Left colon (tissue), 2 donors: ENCODE measurements at regions not wholly inside any gene's neighbourhood (a gene's known extent, or its start where the extent isn't known, plus 50 kb on each side); places are given as distances from the start of the nearest gene placed in this dataset.

ENCODE experiments used
- ATAC-seq: fragments of 200-7000 bp; cut with Tn5 transposase; one replicate; pipeline ENCODE4 v1.9.1; 2020; ENCODE audit warnings: mild to moderate bottlenecking, moderate library complexity
- DNase-seq, 2 donors: peaks; one replicate each; pipeline ENCODE4 v3.0.0-alpha.2; 2020
- intact Hi-C, 2 donors: fragments of 100-400 bp; cut with DNase I in 1 of 2; cut with micrococcal nuclease in 1 of 2; formaldehyde crosslinking; loops; one replicate each; pipeline versions ENCODE4 v1.11.2 to v1.14.0; 2022; cut with DNase I, micrococcal nuclease
- donor health status: DM: no; HTN: no; CAD: no.
- donor health status: DM: yes; HTN: yes; CAD: no.

DNA sequence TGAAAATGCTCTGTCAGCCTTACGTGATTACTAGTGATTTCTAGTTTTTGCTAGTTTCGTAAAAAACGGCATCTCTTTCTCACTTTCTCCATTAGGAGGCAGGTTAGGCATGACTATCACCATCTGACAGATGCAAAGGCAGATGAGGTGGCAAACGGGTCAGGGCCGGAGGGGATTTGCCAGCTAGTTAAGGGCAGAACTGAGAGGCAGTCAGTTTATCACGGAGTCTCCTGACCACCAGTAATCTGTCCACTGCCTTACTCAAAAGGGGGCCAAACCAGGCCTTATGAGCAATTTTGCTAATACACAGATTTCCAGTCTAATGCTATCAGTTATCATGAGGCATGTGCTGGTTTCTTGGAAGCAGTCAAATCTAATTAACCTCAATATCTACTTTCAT lies 159.3 kb downstream of the TSEN15 start:
- intact Hi-C loops: no loop called here
- DNase-seq (no peak), ATAC-seq (no peak)

DNA sequence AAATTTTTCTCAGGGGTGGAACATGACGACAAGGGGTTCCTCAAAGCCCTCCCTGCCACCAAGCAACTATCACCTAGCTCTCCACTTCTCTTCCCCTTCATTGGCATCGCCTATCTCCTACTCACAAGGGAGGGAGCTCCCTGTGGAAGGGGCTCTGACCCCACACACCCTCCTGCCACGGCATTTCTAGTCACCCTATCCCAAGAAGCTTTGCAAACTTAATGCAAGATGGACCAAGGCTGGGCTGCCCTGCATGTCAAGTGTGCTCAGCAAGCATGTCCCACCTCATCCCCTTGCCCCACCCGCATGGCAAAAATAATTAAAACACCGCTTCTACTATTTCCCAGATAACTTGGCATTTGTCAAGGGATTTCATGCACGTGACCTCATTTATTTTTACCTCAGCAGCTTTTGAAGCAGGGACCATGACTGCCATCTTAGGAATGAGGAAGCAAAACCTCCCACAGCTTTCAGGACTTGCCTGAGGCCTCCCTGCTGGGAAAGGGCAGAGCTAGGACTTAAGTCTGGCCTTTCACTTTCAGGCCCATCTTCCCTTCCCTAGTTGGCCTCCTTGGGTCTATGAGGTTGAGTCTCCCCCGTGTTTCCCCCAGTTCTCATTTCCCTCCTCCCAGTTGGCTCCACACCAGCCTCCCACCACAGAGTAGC lies 161.3 kb downstream of the TSEN15 start:
- DNase-seq: no peak
- intact Hi-C loops: no loop called here
- no peak for ATAC-seq

DNA sequence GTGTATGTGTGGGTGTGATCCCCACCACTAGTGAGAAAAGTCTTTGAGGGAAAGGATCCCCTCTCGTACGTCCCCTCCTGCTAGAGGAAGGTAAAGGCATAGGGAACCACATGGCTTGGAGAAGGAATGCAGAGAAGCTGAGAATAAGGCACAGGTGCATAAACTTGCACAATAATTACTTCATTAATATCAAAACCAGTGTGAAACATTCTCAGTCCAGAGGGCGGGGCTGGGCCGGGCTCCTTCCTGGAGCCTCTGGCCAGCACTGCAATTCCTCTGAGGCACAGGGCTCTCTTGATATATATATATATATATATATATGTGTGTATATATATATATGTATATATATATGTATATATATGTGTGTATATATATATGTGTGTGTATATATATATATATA lies 162.6 kb downstream of the TSEN15 start:
- DNase-seq: no peak
- ATAC-seq: no peak
- intact Hi-C loops: no loop called here

DNA sequence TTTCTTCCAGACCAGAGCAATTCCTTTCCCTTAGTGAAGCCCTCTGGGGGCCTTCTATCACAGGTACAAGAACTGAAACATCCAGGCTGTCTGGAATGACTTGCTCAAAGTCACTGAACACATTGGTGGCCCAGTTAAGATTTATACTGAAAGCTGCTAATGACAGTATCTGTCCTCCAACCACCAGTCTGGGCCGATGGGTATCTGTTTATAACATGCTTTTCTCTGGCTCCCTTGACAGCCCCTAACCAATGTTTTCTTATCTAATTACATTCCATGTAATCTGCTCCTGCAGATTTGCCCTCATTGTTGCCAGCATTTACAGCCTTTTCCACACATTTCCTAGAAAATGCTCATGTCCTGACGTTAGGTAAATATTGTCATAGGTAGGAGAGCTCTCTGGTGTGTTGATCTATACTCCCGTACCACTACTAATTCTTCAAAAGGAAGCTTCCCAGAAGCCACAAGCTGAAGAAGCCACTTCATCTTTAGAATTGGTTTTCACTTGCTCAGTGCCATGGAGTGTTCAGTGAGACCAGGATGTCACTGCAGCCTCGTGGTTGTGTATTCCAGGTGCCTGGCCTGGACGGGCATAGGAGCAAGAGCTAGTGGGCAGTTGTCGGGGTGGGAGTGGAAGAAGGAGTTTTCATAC lies 163.9 kb downstream of the TSEN15 start:
- intact Hi-C loops: loop anchor here in 1 of 2 donors (5.0 kb wide), 1 partner anchor 143 kb away; no protein-coding TSS in a partner anchor
- DNase-seq (no peak), ATAC-seq (no peak)

DNA sequence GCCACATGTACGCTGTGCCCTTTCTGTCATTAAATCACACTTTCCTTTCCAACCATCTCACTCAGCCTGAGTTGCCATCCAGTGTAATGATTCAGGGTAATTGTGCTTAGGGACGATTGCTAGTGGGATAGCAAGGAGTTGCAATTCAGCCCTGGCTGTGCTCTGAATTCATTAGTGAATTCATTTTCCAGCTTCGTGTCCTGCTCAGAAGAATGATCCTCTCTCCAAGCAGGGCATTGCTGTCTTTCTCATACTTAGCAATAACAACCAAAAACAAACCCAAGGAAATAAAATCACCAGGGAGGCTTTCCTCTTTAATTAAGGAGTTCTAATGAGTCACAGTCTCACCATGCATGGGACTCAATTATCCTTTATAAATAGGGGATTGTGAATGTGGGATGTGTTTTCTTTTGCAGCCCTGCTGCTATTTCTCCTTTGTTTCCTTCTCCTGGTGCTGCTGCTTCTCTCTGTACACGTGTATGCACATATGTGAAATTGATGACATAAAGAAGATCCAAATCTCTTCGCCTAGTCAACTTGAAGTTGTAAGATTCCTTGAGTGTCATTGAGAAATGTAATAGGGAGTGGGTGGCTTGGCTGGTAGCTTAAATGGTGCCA lies 167.0 kb downstream of the TSEN15 start:
- ATAC-seq: no peak
- intact Hi-C loops: loop anchor here in 1 of 2 donors (5.0 kb wide), 1 partner anchor 146 kb away; no protein-coding TSS in a partner anchor
- no peak for DNase-seq

DNA sequence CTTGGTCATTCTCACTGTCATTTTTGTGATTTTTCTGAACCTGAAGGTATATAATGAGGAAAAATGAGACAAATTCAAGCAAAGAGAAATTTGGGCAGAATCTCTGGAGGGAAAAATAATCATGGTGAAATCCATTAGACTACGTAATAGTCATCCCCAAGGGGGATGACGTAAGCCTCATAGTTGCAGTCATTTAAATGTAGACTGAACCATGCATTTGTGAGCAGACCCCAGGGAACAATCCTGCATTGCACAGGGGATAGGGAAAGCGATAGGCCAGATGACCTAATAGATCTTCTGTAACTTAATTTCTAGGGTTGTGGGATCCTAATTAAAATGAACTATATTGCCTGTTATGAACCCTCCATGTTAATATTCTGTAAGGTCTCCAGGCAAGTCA lies 167.4 kb upstream of the C1orf21 start:
- intact Hi-C loops: loop anchor here in 1 of 2 donors (5.0 kb wide), 1 partner anchor 147 kb away; no protein-coding TSS in a partner anchor
- DNase-seq (no peak), ATAC-seq (no peak)

DNA sequence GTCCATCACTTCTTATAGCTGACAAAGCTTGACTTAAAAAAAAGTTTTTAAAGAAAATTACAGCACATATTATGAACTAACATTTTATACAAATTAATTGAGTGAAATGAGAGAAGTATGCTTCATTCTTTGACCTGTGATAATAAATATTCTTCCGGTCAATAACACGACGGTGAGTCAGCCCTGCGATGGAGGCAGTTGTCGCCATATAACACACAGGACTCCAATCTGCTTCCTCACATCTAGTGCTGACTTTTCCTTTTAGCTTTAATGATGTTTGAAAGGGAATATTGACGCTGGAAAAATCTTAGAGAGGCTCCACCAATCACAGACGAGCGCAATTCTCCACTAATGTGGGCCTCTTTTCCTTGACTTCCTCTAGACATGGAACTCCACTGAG lies 166.9 kb upstream of the C1orf21 start:
- intact Hi-C loops: loop anchor here in 1 of 2 donors (5.0 kb wide), 1 partner anchor 148 kb away; no protein-coding TSS in a partner anchor

DNA sequence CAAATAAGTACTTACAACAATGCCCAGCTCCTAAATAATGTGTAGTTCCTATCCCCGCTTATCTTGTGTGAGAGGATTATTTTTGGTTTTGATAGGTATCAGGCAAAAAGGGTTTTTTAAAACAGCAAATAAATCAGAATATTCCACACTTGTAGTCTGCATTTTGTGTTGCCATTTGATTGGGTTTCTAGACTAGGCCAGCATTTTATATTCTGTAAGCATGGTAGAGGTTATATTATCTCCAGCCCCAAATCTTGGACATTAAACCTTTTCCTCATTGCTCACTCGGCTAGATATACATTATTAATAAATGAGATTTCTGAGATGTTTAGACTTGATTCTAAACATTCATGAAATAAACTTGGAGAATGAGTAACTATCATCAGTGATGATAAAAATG lies 165.7 kb upstream of the C1orf21 start:
- ATAC-seq: no peak
- intact Hi-C loops: no loop called here
- DNase-seq: no peak

More for the DNA sequence above, 166.9 kb upstream of the C1orf21 start:
- ATAC-seq (no peak), DNase-seq (no peak)

DNA sequence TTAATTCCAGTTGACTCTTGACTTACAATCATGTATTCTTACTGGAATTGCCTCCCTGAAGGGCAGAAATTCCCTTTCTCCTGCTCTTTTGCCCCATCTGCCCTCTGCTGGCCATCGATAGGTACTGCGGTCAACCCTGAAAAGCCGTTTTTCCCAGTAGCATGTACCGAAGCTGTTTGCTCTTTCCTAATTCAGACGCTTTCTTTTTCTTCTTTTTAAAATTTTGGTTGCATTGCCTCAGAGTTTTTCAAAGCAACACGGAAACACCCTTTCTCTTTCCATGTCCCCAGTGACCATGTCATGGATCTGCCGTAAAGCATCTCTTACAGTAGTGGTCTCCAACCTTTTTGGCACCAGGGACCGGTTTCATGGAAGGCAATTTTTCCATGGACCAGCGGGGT lies 164.2 kb upstream of the C1orf21 start:
- DNase-seq (peak; percentile 33 to 34), ATAC-seq (peak; percentile 50)
- intact Hi-C loops: no loop called here

DNA sequence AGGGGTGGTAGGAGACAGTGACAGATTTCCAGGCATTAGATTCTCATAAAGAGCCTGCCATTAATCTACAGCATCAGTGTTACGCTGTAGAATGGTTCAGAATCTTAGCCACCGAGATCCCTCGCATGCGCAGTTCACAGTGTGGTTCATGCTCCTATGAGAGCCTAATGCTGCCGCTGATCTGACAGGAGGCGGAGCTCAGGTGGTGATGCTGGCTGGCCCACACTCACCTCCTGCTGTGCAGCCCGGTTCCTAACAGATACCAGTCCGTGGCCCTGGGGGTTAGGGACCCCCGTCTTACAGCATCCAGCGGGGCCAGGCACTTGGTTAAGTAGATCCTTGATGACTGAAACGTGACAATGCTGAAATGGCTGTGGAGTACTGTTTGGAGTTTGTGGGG lies 163.6 kb upstream of the C1orf21 start:
- intact Hi-C loops: no loop called here
- ATAC-seq: no peak
- no peak for DNase-seq

DNA sequence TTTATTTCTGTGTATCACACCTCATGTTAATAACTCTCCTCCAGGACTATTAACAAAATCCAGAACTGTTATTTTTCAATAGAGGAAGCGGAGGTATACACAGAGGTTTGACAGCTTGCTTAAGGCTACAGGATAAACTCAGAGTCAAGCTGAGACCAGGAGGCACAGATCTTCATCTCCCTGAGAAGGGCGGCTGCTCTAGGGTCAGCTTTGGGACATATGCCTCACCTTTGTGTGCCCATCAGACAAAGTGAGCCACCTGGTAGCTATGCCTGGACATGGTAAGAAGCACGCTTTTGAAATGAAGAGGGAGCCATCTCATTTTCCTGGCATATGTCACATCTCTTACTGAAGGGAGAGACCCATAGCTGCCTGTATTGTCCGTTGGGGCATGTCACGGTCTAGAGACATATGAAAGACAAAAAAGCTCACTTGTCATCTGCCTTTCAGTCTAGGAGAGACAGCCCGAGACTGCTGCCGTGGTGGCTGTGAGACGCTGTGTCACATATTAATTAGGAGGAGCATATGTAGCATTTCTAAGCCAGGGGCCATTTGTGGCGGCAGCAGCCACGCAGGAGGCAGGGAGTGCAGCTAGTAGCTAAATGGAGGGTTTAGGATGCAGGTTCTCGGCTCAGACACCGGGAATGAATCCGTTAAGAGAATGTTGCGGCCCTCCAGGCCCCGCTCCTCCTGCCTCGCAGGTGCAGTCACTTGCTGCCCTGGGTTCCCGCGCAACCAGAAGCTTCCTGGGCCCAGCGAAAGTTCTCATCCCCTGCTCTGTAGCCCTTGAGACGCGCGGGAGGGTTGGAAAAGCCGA lies 161.3 kb upstream of the C1orf21 start:
- no peak for DNase-seq
- intact Hi-C loops: no loop called here
- ATAC-seq: no peak

DNA sequence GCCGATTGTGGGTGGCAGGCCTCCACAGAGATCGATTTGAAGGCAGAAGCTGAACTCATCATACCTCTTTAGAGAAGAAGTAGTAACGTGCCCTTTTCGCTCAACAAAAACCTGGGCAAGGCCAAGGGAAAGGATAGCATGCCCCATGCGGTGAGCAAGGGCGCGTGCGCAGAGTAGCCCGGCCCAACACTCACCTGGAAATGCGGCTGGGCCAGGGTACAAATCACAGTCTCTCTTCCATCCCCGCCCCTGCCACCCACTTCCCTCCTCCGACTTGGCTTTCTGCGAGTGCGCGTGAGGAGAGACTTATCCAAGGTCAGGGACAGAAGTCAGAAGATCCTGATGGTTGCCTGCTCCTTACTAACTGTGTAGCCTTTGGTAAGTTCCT lies 160.7 kb upstream of the C1orf21 start:
- intact Hi-C loops: no loop called here
- DNase-seq (no peak), ATAC-seq (no peak)

DNA sequence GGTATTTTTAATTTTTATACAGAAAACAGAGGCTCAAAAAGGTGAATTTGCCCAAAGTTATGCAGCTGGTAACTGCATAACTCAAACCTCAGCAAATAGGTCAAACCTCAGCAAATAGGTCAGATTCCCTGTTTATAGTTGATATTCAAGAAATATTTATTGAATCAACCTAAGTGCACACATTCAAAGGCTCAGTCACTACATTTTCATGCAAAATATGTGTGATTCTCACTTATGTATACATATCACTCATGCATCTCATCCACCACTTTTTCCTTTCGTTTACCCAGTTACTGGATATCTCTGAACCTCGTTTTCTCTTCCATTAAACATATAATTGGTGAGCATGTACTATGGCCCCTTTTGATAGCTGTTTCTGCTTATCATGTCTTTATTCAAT lies 158.3 kb upstream of the C1orf21 start:
- intact Hi-C loops: no loop called here
- DNase-seq (no peak), ATAC-seq (no peak)

DNA sequence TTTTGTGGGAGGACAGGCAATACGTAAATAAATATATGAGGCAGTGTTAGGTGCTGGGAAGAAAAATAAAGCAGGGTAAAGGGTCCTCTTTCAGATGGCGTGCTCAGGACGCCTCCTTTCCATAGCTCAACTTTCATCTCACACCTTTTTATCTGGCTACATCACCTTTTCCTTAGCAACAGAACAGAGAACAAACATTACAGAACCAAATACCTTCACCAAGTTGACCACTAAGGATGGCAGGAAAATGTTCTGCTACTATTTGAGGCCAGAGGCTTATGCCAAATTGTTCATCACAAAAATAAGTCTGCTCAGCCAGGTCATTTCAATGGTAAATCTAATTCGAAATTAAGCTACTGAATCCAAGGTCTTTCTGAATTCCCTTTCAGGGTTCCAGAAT lies 149.2 kb upstream of the C1orf21 start:
- intact Hi-C loops: loop anchor here in 1 of 2 donors (10.0 kb wide), 1 partner anchor 447 kb away; no protein-coding TSS in a partner anchor
- no peak for DNase-seq
- no peak for ATAC-seq

DNA sequence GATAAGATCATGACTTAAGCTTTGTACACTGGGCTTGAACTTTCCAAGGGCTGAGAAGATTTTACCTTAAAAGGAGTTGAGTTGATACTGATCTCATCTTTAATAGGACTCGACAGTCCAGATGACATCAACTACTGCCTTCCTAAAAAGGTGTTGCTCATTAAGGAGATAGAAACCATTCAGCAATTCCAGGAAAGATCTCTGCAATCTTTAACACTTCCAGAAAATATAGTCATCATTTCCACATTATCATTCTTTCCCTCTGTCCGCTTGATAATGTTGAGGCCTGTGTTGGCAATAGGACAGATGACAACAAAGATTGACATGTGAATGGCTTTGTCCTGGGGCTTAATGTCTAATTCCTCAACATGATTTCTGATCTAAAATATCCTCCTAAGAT lies 145.4 kb upstream of the C1orf21 start:
- DNase-seq (no peak), ATAC-seq (no peak)
- intact Hi-C loops: no loop called here

DNA sequence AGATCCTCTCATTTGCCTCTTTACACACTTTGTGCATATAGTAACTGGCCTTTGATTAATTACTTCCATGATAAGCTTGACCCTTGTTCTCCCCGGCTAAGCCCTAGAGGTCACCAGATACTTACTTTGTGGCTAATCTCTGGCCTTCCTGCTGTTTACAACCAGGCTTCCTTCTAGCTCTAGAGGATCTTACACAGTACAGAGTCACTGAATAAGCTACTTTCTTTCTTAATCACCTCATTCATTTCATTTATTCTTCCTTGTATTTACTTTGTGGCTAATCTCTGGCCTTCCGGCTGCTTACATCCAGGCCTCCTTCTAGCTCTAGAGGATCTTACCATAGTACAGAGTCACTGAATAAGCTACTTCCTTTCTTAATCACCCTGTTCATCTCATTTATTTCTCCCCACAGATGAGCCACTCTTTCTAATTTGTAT lies 144.3 kb upstream of the C1orf21 start:
- no peak for DNase-seq
- intact Hi-C loops: no loop called here

DNA sequence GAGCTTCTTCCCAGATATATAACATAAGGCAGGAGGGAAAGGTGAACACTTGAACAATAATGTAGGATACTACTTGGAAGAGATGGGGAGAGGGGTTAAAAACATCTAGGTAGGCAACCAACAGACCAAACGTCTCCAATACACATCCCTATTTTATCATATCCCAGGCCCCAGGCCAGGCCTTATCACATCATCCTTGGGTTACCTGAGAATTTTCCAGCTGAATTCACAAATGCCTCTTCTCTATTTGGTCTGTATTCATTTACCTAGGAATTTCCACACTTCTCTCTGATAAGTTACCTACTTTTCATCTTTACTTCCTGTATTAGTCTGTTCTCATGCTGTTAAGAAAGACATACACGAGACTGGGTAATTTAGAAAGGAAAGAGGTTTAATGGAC lies 141.9 kb upstream of the C1orf21 start:
- DNase-seq: no peak
- intact Hi-C loops: no loop called here
- ATAC-seq: no peak

More for the DNA sequence above, 144.3 kb upstream of the C1orf21 start:
- peak; percentile 89 for ATAC-seq

DNA sequence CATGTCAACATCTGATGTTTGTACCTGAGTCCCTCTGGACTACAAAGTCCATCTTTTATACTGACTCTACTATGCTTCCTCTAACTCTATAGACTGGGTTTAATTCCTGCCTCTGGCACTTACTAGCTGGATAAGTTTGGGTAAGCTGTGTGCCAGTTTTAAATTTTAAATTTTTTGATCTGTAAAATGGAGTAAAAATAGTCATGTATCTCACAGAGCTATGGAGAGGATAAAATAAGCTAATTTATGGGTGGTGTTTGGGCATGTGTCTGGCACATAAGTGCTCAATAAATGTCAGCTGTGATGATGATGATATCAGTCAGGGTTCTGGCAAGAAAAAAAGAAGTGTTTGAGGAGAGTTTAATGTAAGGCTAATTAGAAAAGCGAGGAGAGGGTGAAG lies 139.2 kb upstream of the C1orf21 start:
- intact Hi-C loops: no loop called here
- DNase-seq (no peak), ATAC-seq (no peak)

DNA sequence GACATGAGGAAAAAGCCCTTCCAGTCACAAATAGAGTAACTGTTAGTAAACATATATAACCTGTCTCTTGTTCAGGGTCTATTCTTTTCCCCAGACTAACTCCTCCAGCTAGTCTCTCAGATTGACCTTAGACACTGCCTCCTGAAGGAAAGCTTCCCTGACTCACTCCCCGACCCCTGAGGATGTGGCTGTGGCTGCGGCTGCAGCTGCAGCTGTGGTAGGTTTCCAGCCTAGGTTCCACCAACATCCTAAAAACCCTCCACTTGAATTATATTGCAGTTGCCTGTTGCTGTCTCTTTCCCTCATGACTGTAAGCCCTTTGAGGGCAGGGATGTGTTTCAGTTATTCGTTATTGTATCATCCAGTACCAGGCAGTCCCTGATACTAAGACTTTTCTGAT lies 132.9 kb upstream of the C1orf21 start:
- DNase-seq (no peak), ATAC-seq (no peak)
- intact Hi-C loops: no loop called here
